HG03442 (cell line): ENCODE measurements at regions not wholly inside any gene's neighbourhood (a gene's known extent, or its start where the extent isn't known, plus 50 kb on each side); places are given as distances from the start of the nearest gene placed in this dataset.
"Not testable (repeated sequence)": the region's sequence is repeated elsewhere in the genome, so short reads cannot be mapped to it uniquely, and the experiment has no call there.

ENCODE experiments used
- ATAC-seq: cut with Tn5 transposase; IDR thresholded peaks from one replicate; pipeline ENCODE4 v1.9.1; 2021; ENCODE audit warnings: mild to moderate bottlenecking, moderate library complexity; ENCODE audit not compliant: unreplicated experiment

- ATAC-seq = not testable (repeated sequence)
Observed at GRCh38 chr10:46792657-46793357, 118.4 kb upstream of the PTPN20 start.

- not testable (repeated sequence) for ATAC-seq
Observed at GRCh38 chr10:46796351-46796750, 114.9 kb upstream of the PTPN20 start.

GRCh38 chr10:46802010-46802409 lies 109.2 kb upstream of the PTPN20 start:
- not testable (repeated sequence) for ATAC-seq

- ATAC-seq = not testable (repeated sequence)
Observed at GRCh38 chr10:46803082-46803481, 108.1 kb upstream of the PTPN20 start.

- not testable (repeated sequence) for ATAC-seq
Observed at GRCh38 chr10:46810222-46810621, 101.0 kb upstream of the PTPN20 start.

GRCh38 chr10:46816126-46816525 lies 95.1 kb upstream of the PTPN20 start:
- not testable (repeated sequence) for ATAC-seq

GRCh38 chr10:46840393-46841050 lies 70.7 kb upstream of the PTPN20 start:
- not testable (repeated sequence) for ATAC-seq

GRCh38 chr10:46841051-46841593 lies 70.1 kb upstream of the PTPN20 start:
- not testable (repeated sequence) for ATAC-seq

GRCh38 chr10:46845194-46845593 lies 66.0 kb upstream of the PTPN20 start:
- not testable (repeated sequence) for ATAC-seq

GRCh38 chr10:46845640-46846039 lies 65.6 kb upstream of the PTPN20 start:
- not testable (repeated sequence) for ATAC-seq

- ATAC-seq = not testable (repeated sequence)
Observed at GRCh38 chr10:46860753-46861152, 50.5 kb upstream of the PTPN20 start.
